HG03520 (cell line): ENCODE measurements at regions not wholly inside any gene's neighbourhood (a gene's known extent, or its start where the extent isn't known, plus 50 kb on each side); places are given as distances from the start of the nearest gene placed in this dataset.

Experiments used
- ATAC-seq: cut with Tn5 transposase; IDR thresholded peaks from one replicate; pipeline ENCODE4 v1.9.1; 2021; ENCODE audit warnings: mild to moderate bottlenecking, moderate library complexity; ENCODE audit not compliant: unreplicated experiment

GRCh38 chr1:244255426-244255965 is 196.2 kb downstream of the ADSS2 start:
- ATAC-seq, result no peak

GRCh38 chr1:244256086-244256676 is 195.5 kb downstream of the ADSS2 start:
- no peak for ATAC-seq

GRCh38 chr1:244264163-244264562 is 187.5 kb downstream of the ADSS2 start:
- ATAC-seq, result no peak

DNA sequence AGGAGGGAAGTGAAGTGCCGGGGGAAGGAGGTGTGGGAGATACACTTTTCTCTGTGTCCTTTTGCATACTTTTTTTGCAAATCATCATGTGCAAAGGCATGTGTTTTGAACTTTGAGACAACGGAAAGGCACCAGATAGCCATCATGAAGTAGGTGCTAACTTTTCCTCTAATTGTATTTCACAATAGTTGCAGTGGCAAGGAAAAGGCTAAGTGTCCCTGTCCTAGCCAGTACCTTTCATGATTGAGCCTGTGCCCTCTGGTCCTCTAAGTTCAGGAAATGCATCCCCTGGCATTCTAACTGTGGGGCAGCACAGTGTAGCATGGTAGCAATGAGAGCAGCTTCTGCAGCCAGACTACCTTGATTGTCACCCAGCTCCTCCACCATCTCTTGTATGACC is 186.2 kb downstream of the ADSS2 start:
- ATAC-seq, result no peak

DNA sequence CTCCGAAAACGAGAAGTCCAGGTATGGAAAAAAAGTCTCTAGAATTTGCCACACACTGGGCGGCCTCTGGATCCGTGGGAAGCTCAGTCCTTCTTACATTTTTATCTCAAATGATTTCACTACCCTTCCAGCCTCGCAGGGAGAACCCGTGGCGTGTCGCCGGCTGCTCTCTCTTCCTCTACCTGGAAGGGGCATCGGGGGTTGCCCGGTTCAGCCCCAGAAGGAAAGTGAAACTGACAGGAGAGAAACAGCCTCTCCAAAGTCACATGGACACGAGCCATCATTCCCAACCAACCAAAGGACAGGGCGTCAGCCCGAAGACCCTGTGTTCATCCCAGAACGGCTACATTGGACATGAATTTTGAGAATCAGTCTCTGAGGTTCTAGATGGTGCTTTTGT is 182.5 kb downstream of the ADSS2 start:
- ATAC-seq, result no peak

GRCh38 chr1:244271004-244271403 is 180.7 kb downstream of the ADSS2 start:
- ATAC-seq, result no peak

GRCh38 chr1:244271691-244272308 is 179.9 kb downstream of the ADSS2 start:
- no peak for ATAC-seq

- peak; percentile 83 for ATAC-seq
These were observed 179.0 kb downstream of the ADSS2 start for GRCh38 chr1:244272471-244273261.

GRCh38 chr1:244273262-244273844 is 178.4 kb downstream of the ADSS2 start:
- no peak for ATAC-seq

DNA sequence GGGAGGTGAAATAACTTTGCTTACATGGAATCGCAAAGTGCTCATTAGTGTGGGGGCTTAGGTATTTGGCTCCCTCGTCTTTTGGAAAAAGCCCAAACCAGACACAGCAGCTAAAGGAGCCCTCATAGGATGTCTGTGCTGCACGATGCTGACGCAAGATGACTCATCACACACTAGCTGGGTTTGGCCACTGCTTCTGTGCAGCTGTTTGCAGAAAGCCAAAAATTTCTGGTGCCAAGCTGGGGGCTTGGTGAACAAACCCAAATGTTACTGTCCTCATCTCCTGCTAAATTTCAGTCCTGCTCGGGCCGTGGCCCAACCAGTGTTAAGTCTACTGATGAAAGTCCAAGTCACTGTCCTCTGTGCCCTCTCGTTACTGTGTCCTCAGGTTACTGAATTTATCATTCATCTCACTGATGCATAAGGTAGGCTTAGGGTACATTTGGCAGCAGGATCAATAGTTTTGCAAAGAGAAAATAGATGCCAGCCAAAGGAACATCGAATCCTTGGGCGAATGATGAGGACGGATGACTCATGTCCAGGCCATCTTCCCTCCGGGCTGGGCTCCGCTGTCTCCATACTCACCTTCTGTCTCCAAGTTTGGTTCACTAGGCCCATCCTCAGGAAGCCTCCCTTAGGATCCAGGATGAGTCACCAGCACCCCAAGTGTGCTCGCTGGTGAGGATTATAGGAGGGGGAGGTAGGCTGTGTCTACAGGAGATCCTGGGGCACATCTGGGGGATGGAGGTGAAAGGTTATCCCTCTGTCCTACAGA is 177.7 kb downstream of the ADSS2 start:
- no peak for ATAC-seq

GRCh38 chr1:244276646-244277045 is 175.1 kb downstream of the ADSS2 start:
- no peak for ATAC-seq

GRCh38 chr1:244280201-244280600 is 171.5 kb downstream of the ADSS2 start:
- ATAC-seq, result no peak

DNA sequence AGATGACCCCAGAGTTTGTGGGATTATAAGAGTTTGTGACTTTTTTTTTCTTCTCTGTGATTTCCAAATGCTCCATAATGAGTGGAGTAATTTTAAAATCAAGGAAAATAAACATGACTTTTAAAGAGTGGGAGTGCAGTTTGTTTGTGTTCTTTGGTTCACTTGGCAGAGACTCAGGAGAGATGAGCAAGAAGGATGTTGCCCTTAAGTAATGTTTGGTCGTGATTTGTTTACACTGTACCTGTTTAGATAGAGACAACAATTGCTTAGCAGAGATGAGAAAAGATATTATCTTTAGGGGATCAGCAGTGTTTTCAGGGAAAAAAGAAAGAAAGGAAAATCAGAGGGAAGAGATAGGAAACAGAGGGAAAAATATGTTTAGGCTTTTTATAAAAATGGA is 170.8 kb downstream of the ADSS2 start:
- ATAC-seq, result no peak

DNA sequence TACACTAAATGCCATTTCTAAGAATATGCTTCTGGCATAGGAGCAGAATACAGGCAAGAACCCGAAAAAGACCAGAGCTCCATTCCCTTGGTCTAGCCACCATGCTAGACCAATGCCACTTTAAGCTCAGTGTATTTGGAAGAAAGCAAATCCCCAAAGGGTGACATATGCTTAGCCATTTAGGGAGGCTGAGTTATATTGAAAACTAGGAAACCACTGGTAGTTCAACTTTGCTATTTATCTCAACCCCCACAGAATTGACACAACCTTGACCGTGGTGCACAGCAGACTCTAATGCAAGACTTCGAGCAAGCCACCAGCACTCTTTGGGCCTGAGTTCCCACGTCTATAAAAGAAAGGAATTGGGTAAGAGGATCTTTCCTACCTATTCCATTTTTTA is 167.9 kb downstream of the ADSS2 start:
- ATAC-seq, result no peak

DNA sequence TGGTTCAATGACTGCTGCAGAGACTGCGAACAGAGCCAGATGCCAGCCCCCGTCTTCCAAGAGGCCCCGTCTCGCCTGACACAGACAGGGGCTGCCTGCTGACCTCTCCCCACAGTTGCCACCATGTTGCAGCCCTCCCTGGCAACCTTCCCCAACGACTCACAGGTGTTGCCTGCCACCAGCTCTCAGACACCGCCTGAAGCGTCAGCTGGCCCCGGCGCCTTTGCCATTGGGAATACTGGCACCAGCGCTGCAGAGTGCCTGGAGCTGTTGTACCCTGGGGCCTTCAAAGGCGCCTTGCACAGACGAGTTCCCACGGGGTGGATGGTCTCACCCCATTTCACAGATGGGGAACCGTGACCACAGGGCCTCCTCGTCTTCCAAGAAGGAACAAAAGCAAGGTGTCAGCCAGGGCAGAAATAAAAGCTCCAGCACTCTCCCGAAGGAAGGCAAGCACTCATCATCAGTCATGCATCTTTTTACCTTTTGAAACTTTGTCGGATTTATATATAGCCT is 167.0 kb downstream of the ADSS2 start:
- no peak for ATAC-seq

GRCh38 chr1:244286341-244286740 is 165.4 kb downstream of the ADSS2 start:
- no peak for ATAC-seq

GRCh38 chr1:244287726-244288125 is 164.0 kb downstream of the ADSS2 start:
- ATAC-seq, result no peak

GRCh38 chr1:244288663-244289062 is 163.0 kb downstream of the ADSS2 start:
- ATAC-seq, result no peak

DNA sequence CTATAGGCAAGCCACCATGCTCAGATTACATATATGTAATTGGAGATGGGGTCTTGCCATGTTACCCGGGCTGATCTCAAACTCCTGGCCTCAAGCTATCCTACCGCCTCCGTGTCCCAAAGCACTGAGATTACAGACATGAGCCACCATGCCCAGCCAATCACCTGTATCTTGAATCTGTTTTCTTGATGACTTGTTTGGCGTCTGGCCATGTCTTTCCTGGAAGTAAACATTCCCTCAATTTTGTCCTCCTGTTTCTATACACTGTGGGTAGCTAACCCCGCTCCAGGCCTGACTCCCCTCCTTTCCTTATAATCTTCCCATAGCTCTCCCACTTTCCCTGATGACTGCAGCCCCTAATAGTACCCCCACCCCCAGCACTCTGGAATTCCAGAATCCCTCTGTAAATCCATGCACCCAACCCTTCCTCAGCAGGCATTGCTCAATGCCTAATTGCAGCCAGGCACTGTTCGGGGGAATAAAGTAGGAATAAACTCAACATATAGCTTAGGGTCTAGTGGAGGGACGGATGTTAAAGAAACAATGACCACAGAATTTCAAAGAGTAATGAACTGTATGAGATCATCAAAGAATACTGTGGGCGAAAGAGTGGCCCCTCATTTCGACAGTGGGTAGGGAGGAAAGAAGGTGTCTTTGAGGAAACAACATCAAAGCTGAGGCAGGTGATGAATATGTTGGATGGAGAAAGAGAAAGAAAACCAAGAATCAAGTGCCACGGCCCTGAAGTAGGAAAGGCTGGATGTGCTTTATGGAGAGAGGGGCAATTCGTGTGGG is 161.5 kb downstream of the ADSS2 start:
- ATAC-seq, result no peak
